ENCODE measurements at regions not wholly inside any gene's neighbourhood (a gene's known extent, or its start where the extent isn't known, plus 50 kb on each side); places are given as distances from the start of the nearest gene placed in this dataset.

DNA sequence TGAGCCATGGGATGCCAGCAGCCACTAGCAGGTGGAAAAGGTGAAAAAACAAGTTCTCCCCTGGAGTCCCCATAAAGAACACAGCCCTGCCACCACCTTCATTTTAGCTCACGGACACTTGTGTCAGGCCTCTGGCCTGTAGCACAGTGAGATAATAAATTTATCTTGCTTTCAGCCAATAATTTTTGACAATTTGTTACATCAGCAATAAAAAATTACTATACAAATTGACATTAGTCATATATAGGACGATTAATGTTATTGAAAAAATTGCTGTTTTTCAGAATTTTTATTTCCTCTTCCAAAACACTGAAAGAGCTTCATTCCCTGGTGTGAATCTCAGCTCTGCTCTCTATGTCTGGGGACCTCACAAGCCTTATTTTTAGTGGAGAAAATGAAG, 152.9 kb upstream of the ETV3 start:
- TF ChIP-seq, protein P1, sequence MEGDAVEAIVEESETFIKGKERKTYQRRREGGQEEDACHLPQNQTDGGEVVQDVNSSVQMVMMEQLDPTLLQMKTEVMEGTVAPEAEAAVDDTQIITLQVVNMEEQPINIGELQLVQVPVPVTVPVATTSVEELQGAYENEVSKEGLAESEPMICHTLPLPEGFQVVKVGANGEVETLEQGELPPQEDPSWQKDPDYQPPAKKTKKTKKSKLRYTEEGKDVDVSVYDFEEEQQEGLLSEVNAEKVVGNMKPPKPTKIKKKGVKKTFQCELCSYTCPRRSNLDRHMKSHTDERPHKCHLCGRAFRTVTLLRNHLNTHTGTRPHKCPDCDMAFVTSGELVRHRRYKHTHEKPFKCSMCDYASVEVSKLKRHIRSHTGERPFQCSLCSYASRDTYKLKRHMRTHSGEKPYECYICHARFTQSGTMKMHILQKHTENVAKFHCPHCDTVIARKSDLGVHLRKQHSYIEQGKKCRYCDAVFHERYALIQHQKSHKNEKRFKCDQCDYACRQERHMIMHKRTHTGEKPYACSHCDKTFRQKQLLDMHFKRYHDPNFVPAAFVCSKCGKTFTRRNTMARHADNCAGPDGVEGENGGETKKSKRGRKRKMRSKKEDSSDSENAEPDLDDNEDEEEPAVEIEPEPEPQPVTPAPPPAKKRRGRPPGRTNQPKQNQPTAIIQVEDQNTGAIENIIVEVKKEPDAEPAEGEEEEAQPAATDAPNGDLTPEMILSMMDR (IDR thresholded peaks at IDR 0.05): no peak
- intact Hi-C loops (cut with DNase I): no loop called here
- H3K9me3 ChIP-seq: no peaks in the 10 kb centered on the region
- no peaks in the 10 kb centered on the region for H3K4me1 ChIP-seq
- no peak overlapping the region for H3K27ac ChIP-seq
- no peak for ATAC-seq
- H3K4me3 ChIP-seq: no peak overlapping the region
- H3K36me3 ChIP-seq: no peaks in the 10 kb centered on the region
- peaks cover 0 to 5% of the 10 kb centered on the region in 2 donors for H3K27me3 ChIP-seq
- no peak for DNase-seq

DNA sequence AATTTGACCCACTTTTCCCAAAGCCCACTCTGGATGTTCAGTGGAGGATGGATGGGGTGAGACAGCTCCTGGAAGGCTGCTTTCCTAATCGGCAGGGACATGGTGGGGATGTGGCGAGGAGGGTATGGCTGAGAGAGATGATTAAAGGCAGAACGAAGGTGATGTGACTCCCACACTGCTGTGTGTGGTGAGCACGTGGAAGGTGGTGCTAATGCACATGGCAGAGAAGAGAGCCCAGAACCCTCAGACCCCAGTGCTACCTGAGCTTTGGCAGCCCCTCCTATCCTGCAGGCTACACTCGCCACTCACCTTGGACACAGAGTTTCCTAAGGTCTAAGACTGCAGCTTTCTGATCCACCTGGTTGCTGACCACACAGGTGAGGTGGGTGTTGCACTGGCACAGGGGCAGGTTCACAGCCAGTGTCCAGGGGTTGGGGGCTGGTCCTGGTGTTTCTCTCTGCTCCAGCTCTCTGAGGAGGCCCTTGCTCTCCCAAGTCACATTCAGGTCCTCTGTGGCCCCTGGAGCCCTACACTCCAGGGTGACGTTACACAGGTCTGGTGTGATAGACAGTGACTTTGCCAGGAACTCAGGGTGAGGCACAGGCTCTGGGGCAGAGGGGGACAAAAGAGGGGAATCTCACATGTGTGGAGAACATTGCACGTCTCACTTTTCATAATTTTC, 151.4 kb upstream of the ETV3 start:
- Histone ChIP-seq H3K4me3 (no peak overlapping the region), H3K36me3 (no peaks in the 10 kb centered on the region), H3K9me3 (no peaks in the 10 kb centered on the region), H3K4me1 (no peaks in the 10 kb centered on the region), H3K27me3 (peaks cover 0 to 5% of the 10 kb centered on the region in 2 donors), H3K27ac (no peak overlapping the region)
- DNase-seq (no peak), ATAC-seq (no peak)
- intact Hi-C loops (cut with DNase I): no loop called here
- TF ChIP-seq, protein P1 (IDR thresholded peaks at IDR 0.05): no peak

DNA sequence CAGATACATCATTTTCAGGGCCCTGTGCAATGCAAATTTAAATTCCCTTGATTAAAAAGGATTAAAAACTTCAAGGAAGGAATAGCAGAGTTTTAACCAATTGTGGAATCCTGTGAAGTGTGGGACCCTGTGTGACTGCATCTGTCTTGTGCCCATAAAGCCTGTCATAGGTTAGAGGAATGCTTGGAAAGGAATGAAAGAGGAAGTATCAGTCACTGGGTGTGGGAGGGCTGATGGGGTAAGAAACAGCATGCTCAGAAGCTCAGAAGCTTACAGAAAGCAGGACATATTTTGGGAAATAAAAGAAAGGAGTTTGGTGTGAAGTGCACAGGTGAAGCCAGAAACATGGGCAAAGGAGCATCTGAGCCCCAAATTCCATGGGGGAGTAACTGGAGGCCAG, 150.8 kb upstream of the ETV3 start:
- no peak for DNase-seq
- H3K4me1 ChIP-seq: no peaks in the 10 kb centered on the region
- no peaks in the 10 kb centered on the region for H3K36me3 ChIP-seq
- H3K27me3 ChIP-seq: peaks cover 0 to 5% of the 10 kb centered on the region in 2 donors
- peak; percentile 20 for ATAC-seq
- TF ChIP-seq, protein P1 (IDR thresholded peaks at IDR 0.05): no peak
- H3K9me3 ChIP-seq: no peaks in the 10 kb centered on the region
- no peak overlapping the region for H3K4me3 ChIP-seq
- no peak overlapping the region for H3K27ac ChIP-seq
- intact Hi-C loops (cut with DNase I): no loop called here

DNA sequence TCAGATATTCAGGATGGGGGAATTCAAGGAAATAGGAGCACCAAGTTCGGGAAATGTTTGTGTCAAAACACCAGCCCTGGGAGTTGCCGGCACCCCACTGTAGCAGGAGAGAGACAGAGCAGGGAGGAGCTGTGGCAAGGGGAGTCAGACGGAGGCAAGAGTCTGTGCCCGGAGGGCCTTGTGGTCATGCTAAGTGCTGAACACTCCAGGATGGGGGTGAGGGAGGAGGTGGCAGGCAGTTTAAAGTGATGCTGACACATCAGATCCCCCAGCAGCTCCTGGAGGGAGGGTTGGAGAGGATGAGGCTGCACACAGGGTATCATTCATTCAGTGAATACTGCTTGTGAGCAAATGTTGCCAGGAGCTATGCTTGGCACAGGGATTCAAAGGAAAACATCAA, 150.3 kb upstream of the ETV3 start:
- Histone ChIP-seq H3K4me3 (no peak overlapping the region), H3K9me3 (no peaks in the 10 kb centered on the region), H3K4me1 (no peaks in the 10 kb centered on the region), H3K36me3 (no peaks in the 10 kb centered on the region), H3K27me3 (peaks cover 0 to 5% of the 10 kb centered on the region in 2 donors), H3K27ac (no peak overlapping the region)
- TF ChIP-seq, protein P1 (IDR thresholded peaks at IDR 0.05): no peak
- intact Hi-C loops (cut with DNase I): no loop called here
- no peak for DNase-seq
- no peak for ATAC-seq

DNA sequence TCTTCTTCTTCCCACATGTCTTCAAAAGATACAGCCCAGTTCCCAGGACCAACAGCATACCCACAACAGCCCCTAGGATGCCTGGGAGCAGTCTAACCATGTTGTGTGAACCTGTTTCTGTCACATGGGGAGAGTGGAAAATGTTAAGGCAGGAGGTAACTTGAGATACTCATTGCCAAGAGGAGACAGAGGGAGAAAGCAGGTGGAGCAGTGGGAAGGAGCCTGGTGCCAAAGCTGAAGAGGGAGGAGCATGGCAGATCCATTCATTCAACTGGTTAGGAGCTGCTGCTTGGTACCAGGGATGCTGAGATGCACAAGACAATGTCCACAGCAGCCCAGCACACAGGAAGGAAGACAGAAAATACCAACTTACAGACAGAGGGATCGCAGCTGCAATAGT, 149.8 kb upstream of the ETV3 start:
- H3K4me1 ChIP-seq: no peaks in the 10 kb centered on the region
- no peak for DNase-seq
- H3K27me3 ChIP-seq: peaks cover 0 to 8% of the 10 kb centered on the region in 2 donors
- intact Hi-C loops (cut with DNase I): no loop called here
- no peak for ATAC-seq
- no peak overlapping the region for H3K27ac ChIP-seq
- H3K9me3 ChIP-seq: no peaks in the 10 kb centered on the region
- H3K36me3 ChIP-seq: no peaks in the 10 kb centered on the region
- TF ChIP-seq, protein P1 (IDR thresholded peaks at IDR 0.05): no peak
- no peak overlapping the region for H3K4me3 ChIP-seq
